ENCODE measurements at regions not wholly inside any gene's neighbourhood (a gene's known extent, or its start where the extent isn't known, plus 50 kb on each side); places are given as distances from the start of the nearest gene placed in this dataset.

DNA sequence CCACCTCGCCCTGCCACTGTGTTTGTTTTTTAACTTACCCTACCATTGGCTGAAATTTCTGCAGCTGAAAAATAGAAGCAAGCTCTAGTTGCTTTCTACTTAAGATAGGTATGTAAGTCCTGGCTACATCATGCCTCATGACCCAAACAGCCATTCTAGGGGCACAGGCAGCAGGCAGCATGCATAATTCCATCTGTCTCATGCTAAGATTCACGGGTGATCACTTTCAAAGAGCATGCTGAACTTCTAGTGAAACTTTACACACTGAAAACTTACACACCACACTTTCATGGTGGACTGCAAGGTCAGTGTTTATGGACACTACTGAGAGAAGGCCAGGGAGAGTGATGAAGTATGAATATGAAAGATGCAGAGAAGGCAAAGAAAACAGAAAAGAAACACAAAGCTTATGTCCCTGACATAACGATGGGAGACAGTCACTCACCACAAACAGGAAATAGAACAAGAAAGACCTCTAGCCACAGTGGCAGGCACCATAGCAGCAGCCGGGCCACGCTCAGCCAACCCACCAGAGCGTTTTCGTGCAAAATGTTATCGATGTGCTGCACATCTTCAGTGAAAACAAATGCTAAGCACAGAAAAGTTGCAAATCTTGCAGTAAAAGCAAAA is 102.3 kb upstream of the TIAM1 start:
- peak overlapping the region; percentile 46 to 82 (median 73) for H3K4me2 ChIP-seq
- peak overlapping the region in 4 of 11 experiments; percentile 13 to 52 (median 38); a peak in 5 of 22 replicates for H3K9ac ChIP-seq

DNA sequence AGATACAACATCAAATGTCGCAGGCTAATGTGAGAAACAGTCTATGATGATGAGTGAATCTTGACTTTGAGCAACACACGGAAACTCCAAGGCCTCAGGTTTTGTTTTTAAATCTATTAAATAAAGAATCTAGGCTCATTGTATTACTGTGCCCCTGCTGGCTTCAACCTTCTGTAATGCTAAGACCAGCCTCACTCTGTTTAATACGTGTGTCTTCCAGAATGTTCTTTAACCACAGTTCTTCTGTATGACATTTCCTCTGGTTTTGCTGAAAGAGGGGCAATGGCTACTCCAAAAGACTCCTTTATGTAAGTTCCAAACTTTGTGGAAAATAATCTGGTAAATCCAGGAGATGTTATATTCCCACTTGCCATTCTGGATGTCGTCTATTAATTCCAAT is 101.1 kb upstream of the TIAM1 start:
- Histone ChIP-seq H3K9me3 (replicated peaks in 1 of 11) (peaks cover 14 to 28% (median 22%) of the 10 kb centered on the region in 11 experiments), H3K4me3 (no peak overlapping the region), H4K20me1 (peaks cover 0 to 5% (median 0%) of the 10 kb centered on the region in 11 experiments; a peak in 1 of 22 replicates), H3K9ac (peak overlapping the region in 1 of 11 experiments; percentile 25; a peak in 2 of 22 replicates), H3K4me2 (peak overlapping the region in 9 of 11 experiments; percentile 2 to 82 (median 73); a peak in 12 of 22 replicates), H3K36me3 (peaks cover 0 to 18% (median 9%) of the 10 kb centered on the region in 11 experiments; a peak in 13 of 22 replicates), H3K27ac (peak overlapping the region in 5 of 11 experiments; percentile 32 to 74 (median 59); a peak in 9 of 22 replicates), H3K27me3 (no peaks in the 10 kb centered on the region), H3K4me1 (peaks cover 29 to 82% (median 56%) of the 10 kb centered on the region in 10 experiments)
- no peak for TF ChIP-seq Cebpa-rat (IDR thresholded peaks at IDR 0.05)

More for the DNA sequence above, 102.3 kb upstream of the TIAM1 start:
- no peak for TF ChIP-seq Cebpa-rat (IDR thresholded peaks at IDR 0.05)
- H3K36me3 ChIP-seq: peaks cover 0 to 12% (median 3%) of the 10 kb centered on the region in 11 experiments; a peak in 12 of 22 replicates
- H3K27ac ChIP-seq: peak overlapping the region in 8 of 11 experiments; percentile 15 to 74 (median 46); a peak in 11 of 22 replicates
- peaks cover 0 to 5% (median 0%) of the 10 kb centered on the region in 11 experiments; a peak in 1 of 22 replicates for H4K20me1 ChIP-seq
- H3K27me3 ChIP-seq: no peaks in the 10 kb centered on the region
- H3K9me3 ChIP-seq (replicated peaks in 1 of 11): peaks cover 4 to 17% (median 12%) of the 10 kb centered on the region in 11 experiments
- H3K4me1 ChIP-seq: peaks cover 40 to 94% (median 65%) of the 10 kb centered on the region in 10 experiments
- H3K4me3 ChIP-seq: no peak overlapping the region

DNA sequence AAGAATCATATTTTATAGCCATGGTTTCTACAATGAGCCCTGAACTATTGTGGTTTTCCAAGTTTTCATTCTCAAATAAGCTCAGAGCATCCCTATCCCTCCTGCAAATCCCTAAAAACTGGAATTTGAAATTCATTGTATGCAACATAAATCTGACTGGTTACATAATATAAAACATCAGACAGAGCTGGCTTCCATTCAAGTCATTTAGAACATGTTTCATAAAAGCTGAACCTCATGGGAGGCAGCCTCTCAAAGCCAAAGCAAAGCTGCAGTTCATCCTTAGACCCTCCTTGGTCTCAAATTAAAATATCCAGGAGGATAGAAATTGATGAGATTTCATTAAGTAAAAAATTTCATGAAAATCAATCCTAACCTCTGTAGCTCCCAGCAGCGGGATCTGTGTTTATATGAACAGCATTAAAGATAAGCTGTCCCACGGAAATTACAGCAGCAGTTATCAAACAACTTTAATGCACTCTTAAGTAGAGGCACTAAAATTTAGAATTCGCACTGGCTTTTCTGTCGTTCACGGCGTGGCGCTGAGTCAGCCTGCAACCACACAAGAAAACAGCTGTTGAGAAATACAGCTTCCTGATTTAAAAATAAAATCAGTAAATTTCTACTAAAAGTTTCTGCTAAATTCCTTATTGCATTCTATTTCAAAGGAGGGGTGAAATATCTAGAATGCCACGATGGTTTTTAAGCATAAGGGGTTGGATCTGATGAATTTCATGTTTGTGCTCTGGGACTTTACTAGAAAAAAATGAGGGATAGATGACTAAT is 99.9 kb upstream of the TIAM1 start:
- Histone ChIP-seq H3K27me3 (no peaks in the 10 kb centered on the region; a peak in 1 of 22 replicates), H3K9me3 (replicated peaks in 1 of 11) (peaks cover 14 to 37% (median 24%) of the 10 kb centered on the region in 11 experiments), H3K27ac (peak overlapping the region in 8 of 11 experiments; percentile 3 to 74 (median 53); a peak in 12 of 22 replicates), H3K4me1 (peaks cover 34 to 70% (median 54%) of the 10 kb centered on the region in 10 experiments), H3K4me3 (no peak overlapping the region; a peak in 1 of 20 replicates), H3K36me3 (peaks cover 0 to 23% (median 9%) of the 10 kb centered on the region in 11 experiments; a peak in 13 of 22 replicates), H3K4me2 (peak overlapping the region in 10 of 11 experiments; percentile 15 to 82 (median 62); a peak in 18 of 22 replicates), H3K9ac (peak overlapping the region in 5 of 11 experiments; percentile 20 to 44 (median 27); a peak in 5 of 22 replicates), H4K20me1 (peaks cover 0 to 5% (median 0%) of the 10 kb centered on the region in 11 experiments; a peak in 1 of 22 replicates)
- 0 out of 22 replicates have a peak, but pooled peaks of 1 of the 11 experiments have one; percentile 10 for TF ChIP-seq Cebpa-rat (IDR thresholded peaks at IDR 0.05)

DNA sequence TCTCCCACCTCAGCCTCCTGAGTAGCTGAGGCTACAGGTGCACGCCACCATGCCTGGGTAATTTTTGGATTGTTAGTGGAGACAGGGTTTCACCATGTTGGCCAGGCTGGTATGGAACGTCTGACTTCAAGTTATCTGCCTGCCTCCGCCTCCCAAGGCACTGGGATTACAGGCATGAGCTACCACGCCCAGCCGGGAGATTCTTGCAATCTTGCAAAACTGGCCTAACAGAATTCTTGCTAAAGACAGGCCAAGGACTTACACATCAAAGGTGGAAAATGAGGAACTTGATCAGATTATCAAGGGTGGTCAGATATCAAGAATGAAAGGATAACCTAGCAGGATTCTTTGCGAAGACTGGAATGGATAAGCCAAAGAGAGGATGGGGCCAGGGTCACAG is 98.3 kb upstream of the TIAM1 start:
- H3K9me3 ChIP-seq (replicated peaks in 1 of 11): peaks cover 14 to 37% (median 24%) of the 10 kb centered on the region in 11 experiments
- no peak overlapping the region for H3K4me3 ChIP-seq
- no peak overlapping the region for H3K9ac ChIP-seq
- peak overlapping the region in 5 of 11 experiments; percentile 68 to 82 (median 76); a peak in 8 of 22 replicates for H3K4me2 ChIP-seq
- peaks cover 0 to 23% (median 9%) of the 10 kb centered on the region in 11 experiments; a peak in 13 of 22 replicates for H3K36me3 ChIP-seq
- H3K27ac ChIP-seq: peak overlapping the region in 2 of 11 experiments; percentile 11 to 74; a peak in 1 of 22 replicates
- TF ChIP-seq Cebpa-rat (IDR thresholded peaks at IDR 0.05): no peak
- no peaks in the 10 kb centered on the region; a peak in 1 of 22 replicates for H3K27me3 ChIP-seq
- peaks cover 33 to 54% (median 49%) of the 10 kb centered on the region in 10 experiments for H3K4me1 ChIP-seq
- peaks cover 0 to 4% (median 0%) of the 10 kb centered on the region in 11 experiments; a peak in 1 of 22 replicates for H4K20me1 ChIP-seq

DNA sequence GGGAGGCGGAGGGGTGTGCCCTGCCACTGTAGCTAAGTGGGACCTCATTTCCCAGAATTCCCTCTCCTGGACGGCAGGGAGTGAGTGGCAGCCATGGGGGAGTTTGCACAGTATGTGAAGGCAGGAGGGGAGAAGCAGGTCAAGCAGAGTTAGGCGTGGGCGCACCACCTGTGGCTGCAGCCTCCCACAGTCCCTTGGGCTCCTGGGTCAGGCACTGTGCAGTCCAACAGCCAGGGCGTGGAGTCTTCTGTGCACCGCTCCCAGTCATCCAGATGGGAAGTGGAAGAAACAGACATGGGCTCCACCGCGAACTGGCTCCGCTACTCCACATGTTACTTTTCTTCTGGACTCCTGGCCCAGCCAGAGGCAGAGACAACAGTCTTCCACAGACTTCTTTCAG is 85.4 kb upstream of the TIAM1 start:
- TF ChIP-seq Cebpa-rat (IDR thresholded peaks at IDR 0.05): no peak
- Histone ChIP-seq H3K27ac (no peak overlapping the region), H3K4me2 (no peak overlapping the region), H3K36me3 (peaks cover 0 to 16% (median 9%) of the 10 kb centered on the region in 11 experiments; a peak in 12 of 22 replicates), H4K20me1 (no peaks in the 10 kb centered on the region), H3K9me3 (replicated peaks in 1 of 11) (peaks cover 0 to 21% (median 11%) of the 10 kb centered on the region in 11 experiments; a peak in 9 of 22 replicates), H3K4me3 (no peak overlapping the region), H3K27me3 (no peaks in the 10 kb centered on the region), H3K4me1 (peaks cover 0 to 14% (median 9%) of the 10 kb centered on the region in 10 experiments; a peak in 12 of 20 replicates), H3K9ac (no peak overlapping the region)

DNA sequence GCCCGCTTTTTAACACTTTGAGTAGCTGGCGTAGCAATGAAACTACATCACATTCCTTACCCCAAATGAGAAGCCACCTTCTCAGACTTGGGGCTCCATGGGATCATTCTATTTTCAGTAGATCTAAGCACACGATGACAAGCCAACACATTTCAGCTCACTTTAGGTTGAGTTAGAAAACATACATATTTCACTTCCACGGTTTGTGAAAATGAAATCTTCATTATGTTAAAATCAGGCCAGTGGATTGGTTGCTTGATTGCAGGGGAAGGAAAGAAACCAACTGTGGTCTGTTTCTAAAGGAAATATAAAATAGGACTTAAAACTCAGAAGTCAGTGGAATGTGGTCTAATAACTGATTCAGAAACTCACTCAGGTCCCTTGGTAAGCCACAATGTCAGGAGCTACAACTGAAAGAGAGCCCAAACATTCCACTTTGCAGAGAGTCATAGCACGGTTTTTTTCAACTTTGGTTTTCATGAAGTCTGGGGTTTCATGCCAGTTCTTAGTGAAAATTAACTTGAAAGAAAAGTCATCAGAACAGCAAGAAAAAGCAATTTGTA is 82.3 kb upstream of the TIAM1 start:
- Histone ChIP-seq H3K27ac (no peak overlapping the region), H3K9ac (no peak overlapping the region), H4K20me1 (no peaks in the 10 kb centered on the region), H3K9me3 (replicated peaks in 1 of 11) (peaks cover 0 to 10% (median 0%) of the 10 kb centered on the region in 11 experiments; a peak in 6 of 22 replicates), H3K36me3 (peaks cover 0 to 16% (median 10%) of the 10 kb centered on the region in 11 experiments; a peak in 15 of 22 replicates), H3K4me2 (peak overlapping the region in 6 of 11 experiments; percentile 1 to 24 (median 16); a peak in 10 of 22 replicates), H3K4me1 (peaks cover 0 to 14% (median 9%) of the 10 kb centered on the region in 10 experiments; a peak in 12 of 20 replicates), H3K27me3 (no peaks in the 10 kb centered on the region), H3K4me3 (no peak overlapping the region)
- no peak for TF ChIP-seq Cebpa-rat (IDR thresholded peaks at IDR 0.05)

DNA sequence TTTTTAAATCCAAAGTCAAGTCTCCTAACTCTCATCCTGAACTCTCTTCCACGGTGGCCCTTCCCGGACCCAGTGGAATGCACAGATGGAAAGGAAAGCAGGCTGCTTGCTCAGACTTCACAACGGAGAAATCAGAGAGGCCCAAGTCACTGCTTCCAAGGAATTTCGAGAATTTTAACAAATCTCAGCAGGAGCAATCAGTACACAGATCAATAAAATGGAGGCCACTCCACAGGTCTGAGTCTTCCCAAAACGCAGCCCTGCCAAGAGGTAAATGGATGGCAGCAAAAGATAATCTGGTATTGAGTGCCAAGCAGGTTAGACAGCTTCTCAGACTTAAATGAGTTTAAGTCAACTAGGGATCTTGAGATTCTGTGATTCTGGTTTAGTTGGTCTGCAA is 81.1 kb upstream of the TIAM1 start:
- Histone ChIP-seq H3K4me1 (peaks cover 0 to 14% (median 9%) of the 10 kb centered on the region in 10 experiments; a peak in 12 of 20 replicates), H3K9ac (no peak overlapping the region), H3K9me3 (replicated peaks in 1 of 11) (peaks cover 0 to 13% (median 0%) of the 10 kb centered on the region in 11 experiments; a peak in 6 of 22 replicates), H3K4me3 (no peak overlapping the region), H3K27ac (no peak overlapping the region), H3K4me2 (no peak overlapping the region), H3K27me3 (no peaks in the 10 kb centered on the region), H3K36me3 (peaks cover 0 to 23% (median 10%) of the 10 kb centered on the region in 11 experiments; a peak in 15 of 22 replicates), H4K20me1 (no peaks in the 10 kb centered on the region)
- no peak for TF ChIP-seq Cebpa-rat (IDR thresholded peaks at IDR 0.05)

DNA sequence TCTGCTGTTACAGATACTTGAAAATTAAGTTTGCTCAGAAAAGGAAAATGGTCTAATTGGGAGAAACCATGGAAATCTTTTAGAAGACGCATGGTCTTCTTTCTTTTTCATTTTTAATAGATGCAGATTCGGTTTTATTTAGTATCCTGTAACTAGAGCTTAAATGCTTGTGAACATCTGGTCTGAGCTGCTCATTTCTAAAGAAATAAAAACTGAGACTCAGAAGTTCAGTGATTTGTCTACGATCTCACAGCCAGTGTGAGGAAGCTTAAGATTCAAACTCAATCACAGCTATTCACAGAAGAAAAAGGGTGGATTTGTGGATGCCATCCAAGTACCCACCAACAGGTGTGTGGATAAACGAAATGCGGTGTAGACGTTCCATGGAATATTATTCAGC is 80.0 kb upstream of the TIAM1 start:
- Histone ChIP-seq H3K4me2 (no peak overlapping the region), H3K27me3 (no peaks in the 10 kb centered on the region), H3K4me1 (peaks cover 0 to 14% (median 9%) of the 10 kb centered on the region in 10 experiments; a peak in 12 of 20 replicates), H3K9ac (no peak overlapping the region), H3K4me3 (no peak overlapping the region), H4K20me1 (no peaks in the 10 kb centered on the region), H3K27ac (no peak overlapping the region), H3K36me3 (peaks cover 0 to 17% (median 3%) of the 10 kb centered on the region in 11 experiments; a peak in 10 of 22 replicates), H3K9me3 (replicated peaks in 1 of 11) (peaks cover 0 to 7% (median 0%) of the 10 kb centered on the region in 11 experiments; a peak in 4 of 22 replicates)
- TF ChIP-seq Cebpa-rat (IDR thresholded peaks at IDR 0.05): no peak

All from BLaER1 treated with 17β-estradiol and CSF1 and Interleukin-3, amounts not matched to agents 10 nM and 100 nM (cell line).